H54 (cell line): ENCODE measurements at regions not wholly inside any gene's neighbourhood (a gene's known extent, or its start where the extent isn't known, plus 50 kb on each side); places are given as distances from the start of the nearest gene placed in this dataset.
A peak's percentile ranks its signal among the peaks of the same experiment; 100 is the strongest.

ENCODE experiments used
- DNase-seq: peaks from one replicate; pipeline ENCODE4 v3.0.0; 2011; ENCODE audit warnings: low spot score, mixed read lengths; ENCODE audit not compliant: insufficient read length
- FAIRE-seq: peaks from 3 replicates; lab custom pipeline; 2011; peaks lifted over from hg19 to GRCh38; lab: Jason Lieb, UNC
- POLR2A ChIP-seq: IDR thresholded peaks from 2 replicates; pipeline ENCODE4 v1.6.1; 2011; ENCODE audit warnings: low read depth, mild to moderate bottlenecking, low read length

DNA sequence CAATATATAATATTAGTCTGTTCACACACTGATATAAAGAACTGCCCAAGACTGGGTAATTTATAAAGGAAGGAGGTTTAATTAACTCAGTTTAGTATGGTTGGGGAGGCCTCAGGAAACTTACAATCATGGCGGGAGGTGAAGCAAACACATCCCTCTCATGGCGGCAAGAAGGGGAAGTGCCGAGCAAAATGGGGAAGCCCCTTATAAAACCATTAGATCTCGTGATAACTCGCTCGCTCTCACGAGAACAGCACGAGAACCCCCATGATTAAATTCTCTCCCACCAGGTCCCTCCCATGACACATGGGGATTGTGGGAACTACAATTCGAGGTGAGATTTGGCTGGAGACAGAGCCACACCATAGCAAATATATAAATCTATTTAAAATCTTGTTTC, 269.8 kb downstream of the ATP23 start:
- TF ChIP-seq POLR2A: no peak
- no peak for FAIRE-seq
- DNase-seq: no peak

DNA sequence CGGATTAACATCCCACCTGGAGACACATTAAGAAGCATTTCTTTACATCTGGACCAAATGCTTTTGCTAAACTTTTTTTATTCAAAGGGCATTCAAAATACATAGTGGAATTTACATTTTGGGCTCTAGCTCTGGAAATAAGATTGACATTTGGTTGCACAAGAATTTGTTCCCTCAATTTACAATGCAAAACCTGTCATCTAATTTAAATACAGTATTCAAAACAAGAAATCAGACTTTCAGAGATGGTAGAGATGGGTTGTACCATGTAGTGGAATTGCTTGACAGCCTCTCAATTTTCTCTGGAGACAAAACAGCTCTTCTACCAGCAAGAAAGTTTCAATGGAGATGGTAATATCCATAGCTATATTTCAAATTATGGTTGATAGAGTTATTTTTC, 275.8 kb downstream of the ATP23 start:
- FAIRE-seq (no peak), DNase-seq (no peak)
- no peak for TF ChIP-seq POLR2A

DNA sequence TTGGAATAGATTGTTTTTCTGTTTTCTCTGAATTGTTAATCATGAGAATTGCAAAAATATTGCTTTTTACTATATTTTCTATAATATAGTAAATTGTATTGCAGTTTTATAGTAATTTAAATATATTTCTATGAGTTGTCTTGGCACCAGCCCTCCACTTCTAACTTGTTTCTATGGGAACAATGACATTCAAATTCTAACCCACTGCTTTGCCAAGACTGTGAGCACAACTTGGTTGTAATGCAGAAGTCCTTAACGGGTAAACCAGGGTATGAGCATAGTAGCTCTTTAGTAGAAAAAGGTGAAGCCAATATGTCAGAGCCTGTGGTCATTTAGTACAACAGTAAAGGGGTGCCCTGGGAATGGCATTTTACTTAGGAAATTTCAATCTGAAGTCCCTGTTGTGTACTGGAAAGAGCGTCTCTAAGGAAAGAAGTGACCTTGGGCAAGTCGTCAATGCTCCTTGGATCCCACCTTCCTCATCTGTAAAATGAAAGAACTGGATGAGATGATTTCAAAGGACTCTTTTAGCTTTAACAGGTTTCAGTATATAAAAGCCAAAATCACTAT, 283.3 kb downstream of the ATP23 start:
- FAIRE-seq (no peak), DNase-seq (no peak)
- no peak for TF ChIP-seq POLR2A

DNA sequence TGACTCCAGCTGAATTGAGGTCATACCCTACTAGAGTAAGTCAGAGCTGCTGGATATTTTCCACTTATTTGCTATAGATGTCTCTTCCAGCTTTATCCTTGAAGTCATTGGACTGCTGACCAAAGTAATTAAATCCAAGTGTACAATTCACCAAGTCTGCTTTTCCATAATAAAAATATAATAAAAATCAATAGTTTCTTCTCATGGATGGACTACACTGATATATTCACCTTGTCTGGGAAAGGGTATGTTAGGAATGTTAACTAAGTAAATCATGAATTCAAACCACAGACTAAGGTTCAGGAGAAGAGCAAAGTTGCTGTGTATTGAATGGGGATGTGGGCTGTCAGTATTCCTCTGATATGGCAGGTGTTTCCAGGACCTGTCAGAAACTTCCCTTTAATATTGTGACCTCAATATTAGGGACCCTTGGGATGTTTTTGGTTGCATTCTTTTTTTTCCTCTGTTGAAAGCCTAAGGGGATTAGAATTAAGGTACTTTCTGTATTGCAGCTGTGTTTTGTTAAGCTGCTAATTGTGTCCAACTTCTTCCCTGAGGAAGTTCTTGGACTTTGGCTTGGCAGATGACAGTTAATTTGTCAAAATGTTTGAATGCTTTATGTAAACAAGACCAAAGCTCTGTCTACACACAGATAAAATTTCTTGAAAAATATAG, 284.0 kb downstream of the ATP23 start:
- DNase-seq (no peak), FAIRE-seq (no peak)
- TF ChIP-seq POLR2A: no peak

DNA sequence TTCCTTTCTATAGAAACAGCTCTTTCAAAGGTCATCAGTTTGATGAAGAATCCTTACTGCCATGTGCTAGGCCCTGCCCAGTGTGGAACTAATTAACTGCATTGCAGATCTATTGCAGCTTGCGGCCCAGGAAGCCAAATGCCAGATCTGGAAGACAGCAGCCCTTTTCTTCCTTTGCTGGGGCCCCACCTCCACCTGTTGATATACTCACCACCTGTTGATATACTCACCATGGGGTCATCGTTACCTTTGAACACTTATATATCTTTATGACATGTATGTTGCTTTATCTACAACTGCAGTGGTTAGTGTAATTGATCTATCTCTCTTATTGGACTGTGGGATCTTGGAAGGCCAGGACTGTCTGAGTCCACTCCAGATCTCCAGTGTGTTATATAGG, 292.5 kb downstream of the ATP23 start:
- FAIRE-seq: no peak
- no peak for DNase-seq
- no peak for TF ChIP-seq POLR2A

DNA sequence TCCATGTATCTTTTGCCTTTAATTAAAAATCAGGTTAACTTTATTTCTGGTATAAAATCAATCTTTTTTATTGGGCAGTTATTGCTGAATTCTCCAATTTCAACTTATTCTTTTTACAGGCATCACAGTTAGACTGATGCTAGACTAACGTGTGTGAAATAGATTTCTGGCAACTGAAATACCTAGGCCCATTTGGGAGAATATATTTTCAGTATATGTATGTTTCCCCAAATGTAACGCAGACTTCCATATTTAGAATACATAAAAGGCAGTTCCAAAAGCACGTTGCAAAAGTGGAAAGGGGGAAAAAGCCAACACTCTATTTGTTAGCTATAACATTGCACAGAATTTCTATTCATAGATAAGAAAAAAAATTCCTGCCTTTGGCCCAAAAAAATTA, 297.0 kb downstream of the ATP23 start:
- FAIRE-seq (no peak), DNase-seq (no peak)

DNA sequence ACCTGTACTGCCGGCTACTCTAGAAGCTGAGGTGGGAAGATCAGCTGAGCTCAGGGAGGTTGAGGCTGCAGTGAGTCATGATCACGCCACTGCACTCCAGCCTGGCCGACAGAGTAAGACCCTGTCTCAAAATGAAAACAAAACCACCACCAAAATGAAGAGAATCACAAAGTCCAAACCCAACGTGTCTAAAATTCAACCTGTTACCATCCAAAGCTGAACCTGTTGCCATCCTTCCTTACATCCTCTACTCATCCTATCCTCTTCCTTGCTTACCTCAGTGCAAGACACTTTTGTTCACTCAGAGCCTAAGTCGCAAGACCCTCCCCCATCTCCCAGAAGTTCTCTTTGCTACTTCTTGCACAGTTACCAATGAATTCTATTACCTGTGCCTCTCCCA, 299.7 kb downstream of the ATP23 start:
- no peak for TF ChIP-seq POLR2A
- FAIRE-seq (no peak), DNase-seq (no peak)

More for the DNA sequence above, 297.0 kb downstream of the ATP23 start:
- no peak for TF ChIP-seq POLR2A

DNA sequence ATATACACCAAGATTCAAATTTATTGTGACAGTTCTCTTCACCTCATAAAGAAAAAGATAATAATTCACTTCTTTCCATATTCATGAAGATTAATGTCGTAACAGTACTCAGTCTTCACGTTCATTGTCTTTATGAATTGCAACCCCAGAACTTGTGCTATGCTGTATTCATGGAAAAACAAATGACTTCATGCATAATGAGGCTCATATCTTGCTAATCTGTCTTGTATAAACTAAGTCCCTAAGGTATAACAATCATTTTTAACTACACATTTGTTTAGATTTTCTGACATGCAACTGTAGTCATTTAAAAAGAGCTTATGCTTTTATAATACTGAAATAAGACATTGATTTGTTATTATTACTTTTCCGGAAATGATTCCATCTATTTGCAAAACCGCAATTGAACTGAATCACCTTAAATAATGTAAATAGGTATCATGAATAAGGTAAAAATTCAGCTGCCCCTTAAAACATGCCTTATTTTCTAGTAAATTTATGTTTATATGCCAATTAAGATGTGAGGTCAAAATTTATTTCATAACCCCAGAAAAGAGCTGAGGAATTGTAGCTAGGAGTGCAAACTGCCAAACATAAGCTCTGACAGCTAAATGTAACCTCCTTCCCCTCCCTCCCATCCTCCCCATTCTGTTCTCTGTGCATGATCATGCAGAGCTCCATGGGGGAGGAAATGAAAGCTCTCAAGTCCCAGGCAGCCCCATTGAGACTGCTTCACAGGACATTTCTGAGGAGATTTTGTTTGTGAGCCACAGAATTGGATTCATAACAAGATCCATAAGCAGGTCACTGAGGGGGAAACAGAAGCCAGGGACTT, 301.6 kb downstream of the ATP23 start:
- TF ChIP-seq POLR2A: no peak
- FAIRE-seq (peak; percentile 50), DNase-seq (no peak)

DNA sequence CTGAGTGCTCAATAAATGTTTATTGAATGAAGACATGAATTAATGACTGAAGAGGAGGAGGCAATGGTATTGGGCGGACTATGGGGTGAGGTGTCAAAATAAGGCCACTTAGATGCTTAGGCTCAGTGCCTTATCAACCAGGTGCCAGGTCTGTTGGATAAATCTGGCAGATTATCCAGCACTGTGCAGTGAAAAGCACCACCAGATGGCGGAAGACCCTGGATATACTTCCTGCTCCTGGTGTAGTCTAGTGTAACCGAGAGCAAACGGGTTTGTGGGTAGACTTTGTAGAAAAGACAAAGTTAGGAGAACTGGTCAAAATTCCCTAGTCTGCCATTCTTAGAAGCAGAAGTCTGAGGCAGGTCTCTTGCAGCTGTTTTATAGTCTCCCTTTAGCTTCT, 306.3 kb downstream of the ATP23 start:
- no peak for DNase-seq
- peak; percentile 33 for FAIRE-seq
- no peak for TF ChIP-seq POLR2A

DNA sequence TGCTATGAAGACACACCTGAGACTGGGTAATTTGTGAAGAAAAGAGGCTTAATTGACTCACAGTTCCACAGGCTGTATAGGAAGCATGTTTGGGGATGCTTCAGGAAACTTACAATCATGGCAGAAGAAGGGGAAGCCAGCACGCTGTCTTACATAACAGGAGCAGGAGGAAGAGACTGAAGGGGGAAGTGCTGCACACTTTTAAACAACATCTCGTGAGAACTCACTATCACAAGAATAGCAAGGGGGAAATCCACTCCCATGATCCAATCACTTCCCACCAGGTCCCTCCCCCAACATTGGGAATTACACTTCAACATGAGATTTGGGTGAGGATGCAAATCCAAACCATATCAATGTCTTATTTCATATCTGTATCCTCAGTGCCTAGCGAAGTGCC, 307.2 kb downstream of the ATP23 start:
- no peak for DNase-seq
- no peak for TF ChIP-seq POLR2A
- FAIRE-seq: no peak

DNA sequence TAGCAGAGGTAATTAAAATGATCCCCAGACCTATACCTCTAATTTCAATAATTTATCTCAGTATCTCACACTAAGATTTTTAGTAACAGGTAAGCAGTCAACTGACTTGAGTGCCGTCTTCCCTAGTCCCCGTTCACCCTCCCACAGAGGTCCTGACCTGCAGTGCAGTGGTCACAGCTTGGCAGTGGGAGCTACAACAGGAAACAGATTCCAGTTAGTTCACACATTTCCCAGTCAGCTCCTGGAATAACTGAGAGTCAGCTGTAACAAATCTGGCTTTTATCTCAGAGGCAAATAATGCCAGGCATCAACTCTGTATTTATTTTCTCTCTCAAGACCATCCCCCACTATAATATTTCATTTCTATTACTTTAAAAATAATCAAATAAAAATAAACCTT, 308.2 kb downstream of the ATP23 start:
- DNase-seq: no peak
- FAIRE-seq: no peak
- no peak for TF ChIP-seq POLR2A

DNA sequence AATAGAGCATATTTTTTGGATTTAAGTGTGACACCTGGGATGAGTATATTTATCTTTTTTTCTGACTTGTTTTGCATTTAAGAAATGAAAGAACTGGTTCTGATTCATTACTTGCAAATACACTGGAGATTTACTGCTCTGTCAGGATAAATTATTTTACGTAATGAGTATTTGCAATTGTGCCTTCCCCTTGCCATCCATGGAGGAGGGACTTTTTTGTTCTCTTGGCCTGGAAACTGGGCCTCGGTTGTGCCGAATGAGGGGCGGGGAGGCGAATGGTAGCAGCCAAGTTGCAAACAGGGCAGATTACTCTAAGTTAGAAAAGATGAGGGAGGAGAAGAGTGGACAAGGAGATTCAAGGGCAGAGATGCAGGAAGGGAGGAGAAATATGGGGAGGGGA, 308.7 kb downstream of the ATP23 start:
- no peak for FAIRE-seq
- no peak for DNase-seq
- TF ChIP-seq POLR2A: no peak

DNA sequence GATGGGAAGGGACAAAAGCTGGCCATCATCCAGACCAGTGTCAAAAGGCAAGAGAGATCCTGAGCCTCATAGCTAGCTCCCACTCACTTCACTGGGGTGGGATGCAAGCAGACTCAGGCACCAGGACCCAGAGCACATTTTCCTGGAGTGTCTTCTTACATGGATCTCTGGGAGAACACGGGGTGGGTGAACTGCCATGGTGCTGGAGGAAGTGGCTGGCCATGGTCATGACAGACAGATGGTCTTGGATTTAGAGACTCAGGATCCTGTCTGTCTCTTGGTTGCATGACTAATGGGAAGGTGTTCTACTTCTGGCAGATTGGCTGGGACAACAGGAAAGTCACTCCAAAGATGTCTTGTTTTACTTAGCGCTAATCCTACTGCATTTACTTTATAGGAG, 311.5 kb downstream of the ATP23 start:
- FAIRE-seq (no peak), DNase-seq (no peak)
- no peak for TF ChIP-seq POLR2A

DNA sequence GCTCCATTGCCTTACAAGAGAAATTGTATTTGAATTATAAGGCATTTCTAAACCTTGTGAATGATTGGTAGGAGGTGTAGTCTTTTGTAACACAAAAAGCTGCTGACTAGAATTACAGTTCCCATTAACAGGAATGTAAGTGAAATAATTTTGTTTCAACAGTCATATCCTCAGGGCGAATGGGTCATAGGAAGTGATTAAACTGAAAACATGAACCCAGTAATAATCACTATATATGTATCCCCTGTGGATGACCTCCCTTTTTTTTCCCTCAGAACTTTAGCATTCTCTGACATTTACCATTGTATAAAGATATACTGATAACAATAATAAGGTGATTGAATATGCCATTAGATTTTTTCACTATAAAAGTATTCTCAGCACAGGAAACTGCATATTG, 312.3 kb downstream of the ATP23 start:
- TF ChIP-seq POLR2A: no peak
- FAIRE-seq (no peak), DNase-seq (no peak)

DNA sequence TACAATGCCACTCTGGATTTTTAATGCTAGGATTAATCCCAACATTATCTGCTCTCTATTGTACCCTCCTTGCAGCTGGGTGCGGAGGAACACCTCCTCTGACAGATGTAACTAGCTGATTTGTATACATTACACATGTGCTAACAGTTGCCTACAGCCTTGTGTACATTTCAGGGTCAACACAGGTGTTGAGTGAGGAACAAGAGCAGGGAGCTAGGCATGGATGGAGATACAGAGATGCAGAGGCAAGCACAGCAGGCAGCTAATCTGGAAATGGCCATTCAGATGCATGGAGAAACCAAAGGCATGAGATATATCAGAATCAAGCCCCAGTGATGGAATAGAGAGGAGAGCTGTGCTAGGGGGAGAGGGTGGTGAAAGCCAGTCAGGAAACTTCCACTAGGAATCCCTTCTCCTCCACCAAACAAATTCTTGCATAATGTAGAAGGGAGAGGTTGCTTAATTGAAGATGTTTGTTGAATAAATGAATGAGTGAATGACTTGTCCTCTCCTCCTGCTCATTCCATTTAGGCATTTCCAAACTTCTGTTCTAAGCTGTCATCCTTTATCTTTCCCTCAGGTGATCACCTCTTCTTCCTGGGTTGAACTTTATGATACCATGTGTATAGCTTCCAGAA, 313.2 kb downstream of the ATP23 start:
- TF ChIP-seq POLR2A: no peak
- DNase-seq: no peak
- no peak for FAIRE-seq
